Duodenal mucosa (tissue), 2 donors: ENCODE measurements at regions not wholly inside any gene's neighbourhood (a gene's known extent, or its start where the extent isn't known, plus 50 kb on each side); places are given as distances from the start of the nearest gene placed in this dataset.

Experiments
- H3K27ac ChIP-seq: one replicate; pipeline ENCODE4 v1.7.0; 2013; ENCODE audit warnings: low read depth, low read length
- H3K27me3 ChIP-seq, 2 donors: one replicate each; pipeline ENCODE4 v1.7.0; 2013; ENCODE audit warnings: low read length in 2 of 2, control low read depth in 1 of 2; ENCODE audit not compliant: insufficient read depth in 2 of 2, control insufficient read depth in 1 of 2
- H3K36me3 ChIP-seq, 2 donors: one replicate each; pipeline ENCODE4 v1.7.0; 2013; ENCODE audit warnings: low read length in 2 of 2, control low read depth in 1 of 2; ENCODE audit not compliant: insufficient read depth in 2 of 2, control insufficient read depth in 1 of 2
- H3K4me1 ChIP-seq, 2 donors: one replicate each; pipeline ENCODE4 v1.7.0; 2013; ENCODE audit warnings: low read length in 2 of 2, control low read depth in 1 of 2; ENCODE audit not compliant: insufficient read depth in 2 of 2, control insufficient read depth in 1 of 2
- H3K4me3 ChIP-seq, 2 donors: one replicate each; pipeline ENCODE4 v1.7.0; 2013; ENCODE audit warnings: low read length in 2 of 2, low read depth in 1 of 2
- H3K9ac ChIP-seq, 2 donors: one replicate each; pipeline ENCODE4 v1.7.0; 2013; ENCODE audit warnings: low read length in 2 of 2, low read depth in 1 of 2
- H3K9me3 ChIP-seq, 2 donors: one replicate each; pipeline ENCODE4 v1.7.0; 2013; ENCODE audit warnings: low read length in 2 of 2, control low read depth in 1 of 2; ENCODE audit not compliant: control insufficient read depth in 1 of 2

- Histone ChIP-seq H3K4me1 (peaks cover 0 to 5% of the 10 kb centered on the region in 2 donors), H3K27me3 (peaks cover 0 to 5% of the 10 kb centered on the region in 2 donors), H3K9ac (no peak overlapping the region), H3K27ac (no peak overlapping the region), H3K4me3 (no peak overlapping the region), H3K36me3 (no peaks in the 10 kb centered on the region), H3K9me3 (no peaks in the 10 kb centered on the region)
Observed at GRCh38 chr5:35482167-35482755, 135.4 kb upstream of the SPEF2 start.

GRCh38 chr5:35478856-35479682, 138.6 kb upstream of the SPEF2 start:
- no peak overlapping the region for H3K9ac ChIP-seq
- H3K27ac ChIP-seq = no peak overlapping the region
- H3K27me3 ChIP-seq = no peaks in the 10 kb centered on the region
- no peaks in the 10 kb centered on the region for H3K9me3 ChIP-seq
- H3K36me3 ChIP-seq = no peaks in the 10 kb centered on the region
- peak overlapping the region; percentile 53 to 57 for H3K4me3 ChIP-seq
- peaks cover 0 to 5% of the 10 kb centered on the region in 2 donors for H3K4me1 ChIP-seq

- Histone ChIP-seq H3K4me1 (peaks cover 0 to 5% of the 10 kb centered on the region in 2 donors), H3K36me3 (no peaks in the 10 kb centered on the region), H3K4me3 (no peak overlapping the region), H3K9ac (no peak overlapping the region), H3K27me3 (no peaks in the 10 kb centered on the region), H3K9me3 (no peaks in the 10 kb centered on the region), H3K27ac (no peak overlapping the region)
Observed at GRCh38 chr5:35477911-35478310, 139.8 kb upstream of the SPEF2 start.

GRCh38 chr5:35477321-35477720, 140.3 kb upstream of the SPEF2 start:
- H3K4me1 ChIP-seq = peaks cover 0 to 5% of the 10 kb centered on the region in 2 donors
- H3K4me3 ChIP-seq = no peak overlapping the region
- H3K9ac ChIP-seq = no peak overlapping the region
- H3K9me3 ChIP-seq = no peaks in the 10 kb centered on the region
- no peaks in the 10 kb centered on the region for H3K27me3 ChIP-seq
- H3K36me3 ChIP-seq = no peaks in the 10 kb centered on the region
- no peak overlapping the region for H3K27ac ChIP-seq

- no peak overlapping the region for H3K9ac ChIP-seq
- no peaks in the 10 kb centered on the region for H3K27me3 ChIP-seq
- H3K36me3 ChIP-seq = no peaks in the 10 kb centered on the region
- no peak overlapping the region for H3K27ac ChIP-seq
- peaks cover 0 to 5% of the 10 kb centered on the region in 2 donors for H3K4me1 ChIP-seq
- no peaks in the 10 kb centered on the region for H3K9me3 ChIP-seq
- no peak overlapping the region for H3K4me3 ChIP-seq
Observed at GRCh38 chr5:35476797-35477196, 140.9 kb upstream of the SPEF2 start.

- Histone ChIP-seq H3K9me3 (no peaks in the 10 kb centered on the region), H3K9ac (no peak overlapping the region), H3K27me3 (no peaks in the 10 kb centered on the region), H3K4me1 (peaks cover 0 to 5% of the 10 kb centered on the region in 2 donors), H3K36me3 (no peaks in the 10 kb centered on the region), H3K4me3 (no peak overlapping the region), H3K27ac (no peak overlapping the region)
Observed at GRCh38 chr5:35476036-35476435, 141.6 kb upstream of the SPEF2 start.

- H3K4me1 ChIP-seq = no peaks in the 10 kb centered on the region
- H3K9me3 ChIP-seq = no peaks in the 10 kb centered on the region
- no peak overlapping the region for H3K27ac ChIP-seq
- no peak overlapping the region for H3K4me3 ChIP-seq
- H3K9ac ChIP-seq = no peak overlapping the region
- H3K36me3 ChIP-seq = no peaks in the 10 kb centered on the region
- no peaks in the 10 kb centered on the region for H3K27me3 ChIP-seq
Observed at GRCh38 chr5:35473589-35473988, 144.1 kb upstream of the SPEF2 start.

- Histone ChIP-seq H3K27ac (no peak overlapping the region), H3K4me1 (no peaks in the 10 kb centered on the region), H3K4me3 (no peak overlapping the region), H3K9ac (no peak overlapping the region), H3K36me3 (no peaks in the 10 kb centered on the region), H3K27me3 (no peaks in the 10 kb centered on the region), H3K9me3 (no peaks in the 10 kb centered on the region)
Observed at GRCh38 chr5:35470866-35471265, 146.8 kb upstream of the SPEF2 start.

GRCh38 chr5:35468811-35469210, 148.9 kb upstream of the SPEF2 start:
- Histone ChIP-seq H3K4me1 (no peaks in the 10 kb centered on the region), H3K4me3 (no peak overlapping the region), H3K27me3 (no peaks in the 10 kb centered on the region), H3K36me3 (no peaks in the 10 kb centered on the region), H3K9ac (no peak overlapping the region), H3K27ac (no peak overlapping the region), H3K9me3 (no peaks in the 10 kb centered on the region)

GRCh38 chr5:35466746-35467145, 150.9 kb upstream of the SPEF2 start:
- Histone ChIP-seq H3K4me1 (no peaks in the 10 kb centered on the region), H3K9me3 (no peaks in the 10 kb centered on the region), H3K27ac (no peak overlapping the region), H3K27me3 (no peaks in the 10 kb centered on the region), H3K36me3 (no peaks in the 10 kb centered on the region), H3K9ac (no peak overlapping the region), H3K4me3 (no peak overlapping the region)
